WERI-Rb-1 (cell line): ENCODE measurements at regions not wholly inside any gene's neighbourhood (a gene's known extent, or its start where the extent isn't known, plus 50 kb on each side); places are given as distances from the start of the nearest gene placed in this dataset.

ENCODE experiments used
- DNase-seq: peaks from one replicate; pipeline ENCODE4 v3.0.0-alpha.2; 2020
- H3K27ac ChIP-seq: fragments of 250-450 bp; sonication (Bioruptor Pico); 2 replicates; pipeline ENCODE4 v1.5.1; 2020; ENCODE audit warnings: mild to moderate bottlenecking, moderate library complexity
- H3K27me3 ChIP-seq: fragments of 250-450 bp; sonication (Bioruptor Pico); 2 replicates; pipeline ENCODE4 v1.5.1; 2021; ENCODE audit warnings: mild to moderate bottlenecking, low read depth, moderate library complexity; ENCODE audit not compliant: insufficient read depth, severe bottlenecking
- H3K36me3 ChIP-seq: fragments of 250-450 bp; sonication (Bioruptor Pico); 2 replicates; pipeline ENCODE4 v1.5.1; 2020; ENCODE audit warnings: mild to moderate bottlenecking, moderate library complexity
- H3K4me3 ChIP-seq: 2 replicates; pipeline ENCODE4 v1.5.1; 2011; ENCODE audit warnings: low read depth, mild to moderate bottlenecking, control low read depth, low read length
- H3K9me3 ChIP-seq: fragments of 250-450 bp; sonication (Bioruptor Pico); 2 replicates; pipeline ENCODE4 v1.5.1; 2021; ENCODE audit warnings: mild to moderate bottlenecking, moderate library complexity; ENCODE audit not compliant: severe bottlenecking
- CTCF ChIP-seq: IDR thresholded peaks from 2 replicates; pipeline ENCODE4 v1.5.1; 2011; ENCODE audit warnings: low read depth, mild to moderate bottlenecking, control low read depth, inconsistent platforms, low read length

GRCh38 chr10:133026726-133027395, 60.9 kb upstream of the ADGRA1 start:
- Histone ChIP-seq H3K4me3 (no peak overlapping the region), H3K27ac (no peak overlapping the region), H3K9me3 (no peaks in the 10 kb centered on the region), H3K36me3 (no peaks in the 10 kb centered on the region), H3K27me3 (no peaks in the 10 kb centered on the region)
- DNase-seq = no peak
- TF ChIP-seq CTCF = no peak

GRCh38 chr10:133026171-133026570, 61.6 kb upstream of the ADGRA1 start:
- DNase-seq = no peak
- Histone ChIP-seq H3K27me3 (no peaks in the 10 kb centered on the region), H3K36me3 (no peaks in the 10 kb centered on the region), H3K4me3 (no peak overlapping the region), H3K9me3 (peaks cover 3% of the 10 kb centered on the region), H3K27ac (no peak overlapping the region)
- TF ChIP-seq CTCF = no peak

- TF ChIP-seq CTCF = no peak
- Histone ChIP-seq H3K27ac (no peak overlapping the region), H3K4me3 (no peak overlapping the region), H3K27me3 (no peaks in the 10 kb centered on the region), H3K9me3 (peaks cover 4% of the 10 kb centered on the region), H3K36me3 (no peaks in the 10 kb centered on the region)
- no peak for DNase-seq
Observed at GRCh38 chr10:133025558-133026090, 62.1 kb upstream of the ADGRA1 start.

GRCh38 chr10:133024704-133025557, 62.8 kb upstream of the ADGRA1 start:
- Histone ChIP-seq H3K36me3 (no peaks in the 10 kb centered on the region), H3K27ac (no peak overlapping the region), H3K27me3 (no peaks in the 10 kb centered on the region), H3K9me3 (peaks cover 4% of the 10 kb centered on the region), H3K4me3 (no peak overlapping the region)
- DNase-seq = no peak
- no peak for TF ChIP-seq CTCF

- H3K27me3 ChIP-seq = no peaks in the 10 kb centered on the region
- peak overlapping the region; percentile 49 for H3K27ac ChIP-seq
- no peak overlapping the region for H3K4me3 ChIP-seq
- DNase-seq = no peak
- peaks cover 4% of the 10 kb centered on the region for H3K9me3 ChIP-seq
- TF ChIP-seq CTCF = no peak
- H3K36me3 ChIP-seq = no peaks in the 10 kb centered on the region
Observed at GRCh38 chr10:133023216-133023843, 64.4 kb upstream of the ADGRA1 start.
